A673 (cell line): ENCODE measurements at regions not wholly inside any gene's neighbourhood (a gene's known extent, or its start where the extent isn't known, plus 50 kb on each side); places are given as distances from the start of the nearest gene placed in this dataset.

Experiments used
- BruUV-seq: library from RNA; stranded (reverse); fragments of 400-500 nt; replicated peaks from 2 replicates; lab custom pipeline; 2021; lab: Mats Ljungman, UMichigan
- CTCF ChIA-PET: fragments of 300-600 bp; sonication (Branson Sonifier 250); formaldehyde crosslinking; loops from one replicate; lab custom pipeline; 2022; ENCODE audit warnings: antibody characterized with exemption; lab: Charles Lee
- POLR2A ChIA-PET: fragments of 300-600 bp; sonication (Branson Sonifier 250); formaldehyde crosslinking; loops from one replicate; lab custom pipeline; 2022; ENCODE audit warnings: antibody characterized with exemption; ENCODE audit not compliant: low non-redundant PET; lab: Charles Lee
- DNase-seq: peaks from one replicate; pipeline ENCODE4 v3.0.0-alpha.2; 2015; ENCODE audit warnings: low spot score
- H3K27ac ChIP-seq: fragments of 200-600 bp; sonication (generic); 2 replicates; pipeline ENCODE4 v1.5.1; 2016; ENCODE audit warnings: mixed run types, low read depth, mild to moderate bottlenecking, mixed read lengths, antibody characterized with exemption, low read length; ENCODE audit not compliant: poor library complexity, severe bottlenecking
- H3K27me3 ChIP-seq: fragments of 200-600 bp; sonication (generic); replicated peaks from 2 replicates; pipeline ENCODE4 v1.6.1; 2017; ENCODE audit warnings: mixed run types, low read depth, mild to moderate bottlenecking, mixed read lengths, antibody characterized with exemption, low read length; ENCODE audit not compliant: insufficient read depth, poor library complexity
- H3K36me3 ChIP-seq: fragments of 200-600 bp; sonication (generic); 2 replicates; pipeline ENCODE4 v1.6.1; 2016; ENCODE audit warnings: mixed run types, mild to moderate bottlenecking, mixed read lengths, antibody characterized with exemption, low read length; ENCODE audit not compliant: insufficient read depth, poor library complexity, severe bottlenecking
- H3K4me1 ChIP-seq: fragments of 200-600 bp; sonication (generic); 2 replicates; pipeline ENCODE4 v1.6.1; 2017; ENCODE audit warnings: mixed run types, mild to moderate bottlenecking, mixed read lengths, antibody characterized with exemption, low read length; ENCODE audit not compliant: insufficient read depth, poor library complexity, severe bottlenecking
- H3K4me3 ChIP-seq: fragments of 200-600 bp; sonication (generic); 2 replicates; pipeline ENCODE4 v1.5.1; 2016; ENCODE audit warnings: low read depth, mixed run types, mild to moderate bottlenecking, mixed read lengths, low read length; ENCODE audit not compliant: poor library complexity, severe bottlenecking
- H3K9me3 ChIP-seq: fragments of 200-600 bp; sonication (generic); 2 replicates; pipeline ENCODE4 v1.6.1; 2016; ENCODE audit warnings: mixed run types, low read depth, mild to moderate bottlenecking, mixed read lengths, antibody characterized with exemption, low read length; ENCODE audit not compliant: poor library complexity, severe bottlenecking
- CTCF ChIP-seq: fragments of 300-800, 200-600 bp; sonication (generic); conservative IDR thresholded peaks from 2 replicates; pipeline ENCODE4 v1.5.1; 2017; ENCODE audit warnings: low read depth, mild to moderate bottlenecking, antibody characterized with exemption, low read length, moderate library complexity, mixed read lengths
- EZH2 ChIP-seq: fragments of 200-600 bp; sonication (generic); IDR thresholded peaks from 2 replicates; pipeline ENCODE4 v1.6.1; 2017; ENCODE audit warnings: borderline replicate concordance, low read depth, mild to moderate bottlenecking, mixed read lengths, antibody characterized with exemption, low read length; ENCODE audit not compliant: poor library complexity, severe bottlenecking
- intact Hi-C: fragments of 100-400 bp; cut with micrococcal nuclease; formaldehyde crosslinking; loops from one replicate; pipeline ENCODE4 v1.10.0; 2022; ENCODE audit not compliant: unreplicated experiment

- peaks cover 12% of the 10 kb centered on the region for H3K4me1 ChIP-seq
- POLR2A ChIA-PET = no interaction called here
- intact Hi-C loops = no loop called here
- H3K4me3 ChIP-seq = no peak overlapping the region
- no TSS peak for BruUV-seq
- H3K36me3 ChIP-seq = no peaks in the 10 kb centered on the region
- H3K27ac ChIP-seq = no peak overlapping the region
- CTCF ChIA-PET = no interaction called here
- TF ChIP-seq EZH2 = no peak
- TF ChIP-seq CTCF = no peak
- DNase-seq = peak; percentile 17
- no peaks in the 10 kb centered on the region for H3K27me3 ChIP-seq
- no peaks in the 10 kb centered on the region for H3K9me3 ChIP-seq
Observed at GRCh38 chr16:65195998-65196397, 74.1 kb upstream of the CDH11 start.

- no TSS peak for BruUV-seq
- POLR2A ChIA-PET = no interaction called here
- intact Hi-C loops = no loop called here
- H3K27ac ChIP-seq = no peak overlapping the region
- no peak for DNase-seq
- H3K4me1 ChIP-seq = peaks cover 5% of the 10 kb centered on the region
- no peaks in the 10 kb centered on the region for H3K27me3 ChIP-seq
- H3K4me3 ChIP-seq = no peak overlapping the region
- H3K36me3 ChIP-seq = no peaks in the 10 kb centered on the region
- CTCF ChIA-PET = no interaction called here
- no peaks in the 10 kb centered on the region for H3K9me3 ChIP-seq
- TF ChIP-seq CTCF (no peak), EZH2 (no peak)
Observed at GRCh38 chr16:65185241-65185778, 63.4 kb upstream of the CDH11 start.

GRCh38 chr16:65181071-65181561 lies 59.3 kb upstream of the CDH11 start:
- no peaks in the 10 kb centered on the region for H3K36me3 ChIP-seq
- H3K9me3 ChIP-seq = no peaks in the 10 kb centered on the region
- POLR2A ChIA-PET = no interaction called here
- CTCF ChIA-PET = no interaction called here
- no peak for TF ChIP-seq CTCF
- TF ChIP-seq EZH2 = no peak
- H3K27ac ChIP-seq = no peak overlapping the region
- no TSS peak for BruUV-seq
- peaks cover 5% of the 10 kb centered on the region for H3K4me1 ChIP-seq
- no peak overlapping the region for H3K4me3 ChIP-seq
- DNase-seq = no peak
- intact Hi-C loops = no loop called here
- no peaks in the 10 kb centered on the region for H3K27me3 ChIP-seq
